Ishikawa (cell line): ENCODE measurements at regions not wholly inside any gene's neighbourhood (a gene's known extent, or its start where the extent isn't known, plus 50 kb on each side); places are given as distances from the start of the nearest gene placed in this dataset.

ENCODE experiments used
- CEBPB ChIP-seq: IDR thresholded peaks from 2 replicates; pipeline ENCODE4 v1.6.1; 2012
- CREB1 ChIP-seq: IDR thresholded peaks from 2 replicates; pipeline ENCODE4 v1.6.1; 2012; ENCODE audit warnings: low read depth
- EGR1 ChIP-seq: IDR thresholded peaks from 2 replicates; pipeline ENCODE4 v1.6.1; 2012
- EP300 ChIP-seq: IDR thresholded peaks from 2 replicates; pipeline ENCODE4 v1.6.1; 2012; ENCODE audit warnings: borderline replicate concordance
- FOXM1 ChIP-seq: IDR thresholded peaks from 2 replicates; pipeline ENCODE4 v1.6.1; 2012; ENCODE audit warnings: low read depth, borderline replicate concordance
- MAX ChIP-seq: IDR thresholded peaks from 2 replicates; pipeline ENCODE4 v1.6.1; 2012
- NFIC ChIP-seq: IDR thresholded peaks from 2 replicates; pipeline ENCODE4 v1.6.1; 2012
- RAD21 ChIP-seq: IDR thresholded peaks from 2 replicates; pipeline ENCODE4 v1.6.1; 2012; ENCODE audit warnings: low read depth
- TAF1 ChIP-seq: IDR thresholded peaks from 2 replicates; pipeline ENCODE4 v1.6.1; 2012; ENCODE audit warnings: low read depth, mild to moderate bottlenecking
- TCF12 ChIP-seq: IDR thresholded peaks from 2 replicates; pipeline ENCODE4 v1.6.1; 2012; ENCODE audit warnings: low read depth
- TEAD4 ChIP-seq: IDR thresholded peaks from 2 replicates; pipeline ENCODE4 v1.6.1; 2012
- USF1 ChIP-seq: IDR thresholded peaks from 2 replicates; pipeline ENCODE4 v1.6.1; 2012
- YY1 ChIP-seq: IDR thresholded peaks from 2 replicates; pipeline ENCODE4 v1.6.1; 2012; ENCODE audit warnings: low read depth
- ZBTB7A ChIP-seq: IDR thresholded peaks from 2 replicates; pipeline ENCODE4 v1.6.1; 2012; ENCODE audit warnings: low read depth
- TF ChIP-seq, protein P1 (sequence below): IDR thresholded peaks from 2 replicates; pipeline ENCODE4 v1.6.1; 2012; ENCODE audit warnings: low read depth, mild to moderate bottlenecking

- no peak for TF ChIP-seq EGR1
- TF ChIP-seq FOXM1: no peak
- no peak for TF ChIP-seq CEBPB
- no peak for TF ChIP-seq ZBTB7A
- no peak for TF ChIP-seq YY1
- no peak for TF ChIP-seq TCF12
- TF ChIP-seq EP300: no peak
- no peak for TF ChIP-seq CREB1
- no peak for TF ChIP-seq USF1
- TF ChIP-seq, protein P1, sequence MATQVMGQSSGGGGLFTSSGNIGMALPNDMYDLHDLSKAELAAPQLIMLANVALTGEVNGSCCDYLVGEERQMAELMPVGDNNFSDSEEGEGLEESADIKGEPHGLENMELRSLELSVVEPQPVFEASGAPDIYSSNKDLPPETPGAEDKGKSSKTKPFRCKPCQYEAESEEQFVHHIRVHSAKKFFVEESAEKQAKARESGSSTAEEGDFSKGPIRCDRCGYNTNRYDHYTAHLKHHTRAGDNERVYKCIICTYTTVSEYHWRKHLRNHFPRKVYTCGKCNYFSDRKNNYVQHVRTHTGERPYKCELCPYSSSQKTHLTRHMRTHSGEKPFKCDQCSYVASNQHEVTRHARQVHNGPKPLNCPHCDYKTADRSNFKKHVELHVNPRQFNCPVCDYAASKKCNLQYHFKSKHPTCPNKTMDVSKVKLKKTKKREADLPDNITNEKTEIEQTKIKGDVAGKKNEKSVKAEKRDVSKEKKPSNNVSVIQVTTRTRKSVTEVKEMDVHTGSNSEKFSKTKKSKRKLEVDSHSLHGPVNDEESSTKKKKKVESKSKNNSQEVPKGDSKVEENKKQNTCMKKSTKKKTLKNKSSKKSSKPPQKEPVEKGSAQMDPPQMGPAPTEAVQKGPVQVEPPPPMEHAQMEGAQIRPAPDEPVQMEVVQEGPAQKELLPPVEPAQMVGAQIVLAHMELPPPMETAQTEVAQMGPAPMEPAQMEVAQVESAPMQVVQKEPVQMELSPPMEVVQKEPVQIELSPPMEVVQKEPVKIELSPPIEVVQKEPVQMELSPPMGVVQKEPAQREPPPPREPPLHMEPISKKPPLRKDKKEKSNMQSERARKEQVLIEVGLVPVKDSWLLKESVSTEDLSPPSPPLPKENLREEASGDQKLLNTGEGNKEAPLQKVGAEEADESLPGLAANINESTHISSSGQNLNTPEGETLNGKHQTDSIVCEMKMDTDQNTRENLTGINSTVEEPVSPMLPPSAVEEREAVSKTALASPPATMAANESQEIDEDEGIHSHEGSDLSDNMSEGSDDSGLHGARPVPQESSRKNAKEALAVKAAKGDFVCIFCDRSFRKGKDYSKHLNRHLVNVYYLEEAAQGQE: no peak
- no peak for TF ChIP-seq RAD21
- no peak for TF ChIP-seq TAF1
- no peak for TF ChIP-seq MAX
- no peak for TF ChIP-seq NFIC
- TF ChIP-seq TEAD4: no peak
Observed at GRCh38 chr2:212929116-212929515, 222.3 kb downstream of the IKZF2 start.

DNA sequence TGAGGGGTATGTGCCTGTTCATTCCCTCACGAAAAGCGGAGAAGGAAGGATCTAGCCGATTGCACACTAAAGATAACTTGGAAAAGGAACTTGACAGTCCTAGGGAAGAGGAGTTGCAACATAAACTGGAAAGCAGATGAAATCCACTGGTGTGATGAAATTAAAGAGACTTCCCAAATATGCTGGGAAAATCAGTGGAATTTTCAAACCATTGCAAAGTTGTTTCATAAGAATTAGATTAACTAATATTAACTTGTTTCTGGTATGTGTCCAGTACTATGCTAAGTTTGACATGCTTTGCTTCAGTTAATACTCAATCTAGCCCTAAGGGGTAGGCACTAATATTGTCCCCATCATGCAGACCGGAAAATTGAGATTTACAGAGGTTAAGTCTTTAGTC is 222.7 kb downstream of the IKZF2 start:
- TF ChIP-seq EP300: peak; percentile 42; the same call in 1 of the 2 replicates
- TF ChIP-seq, protein P1: no peak

DNA sequence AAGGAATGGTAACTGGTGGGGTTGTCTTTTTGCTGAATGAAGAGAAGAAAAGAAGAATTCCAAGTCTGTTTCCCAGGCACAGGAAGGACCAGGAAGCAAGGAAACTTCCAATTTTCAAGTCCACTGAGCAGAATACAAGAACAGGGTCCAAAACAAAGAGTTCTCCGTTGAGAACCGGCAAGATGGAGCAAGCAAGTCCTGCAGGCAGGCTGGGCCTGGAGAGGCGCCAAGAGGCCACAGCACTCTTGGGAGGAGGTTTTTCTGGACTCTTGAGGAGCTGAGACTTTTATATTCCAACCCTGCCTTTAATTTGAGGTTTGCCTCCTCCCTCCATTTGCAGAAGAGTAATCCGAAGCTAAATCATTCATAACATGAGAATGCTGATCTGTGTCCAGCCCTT is 224.5 kb downstream of the IKZF2 start:
- TF ChIP-seq YY1 (0 out of 2 replicates have a peak, but pooled peaks have one; percentile 36), CEBPB (no peak), CREB1 (no peak), RAD21 (no peak), FOXM1 (0 out of 2 replicates have a peak, but pooled peaks have one; percentile 14), TAF1 (no peak), EP300 (peak; percentile 43; the same call in 1 of the 2 replicates), MAX (no peak), TCF12 (no peak; the same call in 1 of the 2 replicates), NFIC (peak; percentile 81), ZBTB7A (no peak), TEAD4 (0 out of 2 replicates have a peak, but pooled peaks have one; percentile 9), EGR1 (no peak), USF1 (no peak)
- TF ChIP-seq, protein P1: no peak

- TF ChIP-seq EGR1: no peak
- TF ChIP-seq CEBPB: peak; percentile 81
- peak; percentile 56; the same call in 1 of the 2 replicates for TF ChIP-seq FOXM1
- TF ChIP-seq EP300: peak; percentile 78
- peak; percentile 70 for TF ChIP-seq TCF12
- TF ChIP-seq, protein P1: no peak
- TF ChIP-seq TEAD4: peak; percentile 70
- peak; percentile 48; the same call in 1 of the 2 replicates for TF ChIP-seq NFIC
- no peak for TF ChIP-seq TAF1
Observed at GRCh38 chr2:212923393-212923792, 228.0 kb downstream of the IKZF2 start.
